Hepatocyte (in vitro differentiated cells): ENCODE measurements at regions not wholly inside any gene's neighbourhood (a gene's known extent, or its start where the extent isn't known, plus 50 kb on each side); places are given as distances from the start of the nearest gene placed in this dataset.

Experiments used
- DNase-seq: peaks from one replicate; pipeline ENCODE4 v3.0.0-alpha.2; 2016; ENCODE audit warnings: low spot score
- H2AFZ ChIP-seq: fragments of 200-600 bp; sonication (generic); 2 replicates; pipeline ENCODE4 v1.6.0; 2016; ENCODE audit warnings: antibody characterized with exemption, mild to moderate bottlenecking
- H3K27ac ChIP-seq: fragments of 200-600 bp; sonication (generic); 2 replicates; pipeline ENCODE4 v1.5.1; 2016; ENCODE audit warnings: mild to moderate bottlenecking
- H3K27me3 ChIP-seq: fragments of 200-600 bp; sonication (generic); 2 replicates; pipeline ENCODE4 v1.6.1; 2016
- H3K36me3 ChIP-seq: fragments of 200-600 bp; sonication (generic); replicated peaks from 2 replicates; pipeline ENCODE4 v1.5.1; 2016; ENCODE audit warnings: low read depth; ENCODE audit not compliant: insufficient read depth
- H3K4me1 ChIP-seq: fragments of 200-600 bp; sonication (generic); 2 replicates; pipeline ENCODE4 v1.5.1; 2016; ENCODE audit warnings: mild to moderate bottlenecking, moderate library complexity; ENCODE audit not compliant: insufficient read depth
- H3K4me2 ChIP-seq: fragments of 200-600 bp; sonication (generic); 2 replicates; pipeline ENCODE4 v1.6.0; 2016
- H3K4me3 ChIP-seq: fragments of 200-600 bp; sonication (generic); 2 replicates; pipeline ENCODE4 v1.5.1; 2016; ENCODE audit warnings: mild to moderate bottlenecking
- H3K79me2 ChIP-seq: fragments of 200-600 bp; sonication (generic); 2 replicates; pipeline ENCODE4 v1.6.0; 2017; ENCODE audit warnings: mild to moderate bottlenecking
- H3K9me2 ChIP-seq: fragments of 200-600 bp; sonication (generic); replicated peaks from 2 replicates; pipeline ENCODE4 v1.6.0; 2017; ENCODE audit warnings: mild to moderate bottlenecking; ENCODE audit not compliant: insufficient read depth
- H3K9me3 ChIP-seq: fragments of 200-600 bp; sonication (generic); 2 replicates; pipeline ENCODE4 v1.5.1; 2016; ENCODE audit warnings: low read depth, mild to moderate bottlenecking
- H4K20me1 ChIP-seq: fragments of 200-600 bp; sonication (generic); 2 replicates; pipeline ENCODE4 v1.6.0; 2016; ENCODE audit warnings: mild to moderate bottlenecking; ENCODE audit not compliant: insufficient read depth, poor library complexity, severe bottlenecking
- EZH2 ChIP-seq: fragments of 200-600 bp; sonication (generic); IDR thresholded peaks from 2 replicates; pipeline ENCODE4 v1.6.1; 2016; ENCODE audit warnings: antibody characterized with exemption, mild to moderate bottlenecking, borderline replicate concordance
- EZH2phosphoT487 ChIP-seq: fragments of 200-600 bp; sonication (generic); IDR thresholded peaks from one replicate; pipeline ENCODE4 v1.6.1; 2018; ENCODE audit warnings: antibody characterized with exemption, mild to moderate bottlenecking, low read depth, moderate library complexity; ENCODE audit not compliant: unreplicated experiment, severe bottlenecking
- WGBS: methylation state at CpG from one replicate; pipeline ENCODE4 v1.1.6; 2016; ENCODE audit warnings: low lambda C conversion rate; ENCODE audit errors: missing lambda C conversion rate; 5-methylcytosine and 5-hydroxymethylcytosine counted together
- TF ChIP-seq, protein P1 (sequence below): fragments of 200-600 bp; sonication (generic); IDR thresholded peaks from 2 replicates; pipeline ENCODE4 v1.5.1; 2016; ENCODE audit warnings: antibody characterized with exemption, mild to moderate bottlenecking; ENCODE audit not compliant: poor library complexity

DNA sequence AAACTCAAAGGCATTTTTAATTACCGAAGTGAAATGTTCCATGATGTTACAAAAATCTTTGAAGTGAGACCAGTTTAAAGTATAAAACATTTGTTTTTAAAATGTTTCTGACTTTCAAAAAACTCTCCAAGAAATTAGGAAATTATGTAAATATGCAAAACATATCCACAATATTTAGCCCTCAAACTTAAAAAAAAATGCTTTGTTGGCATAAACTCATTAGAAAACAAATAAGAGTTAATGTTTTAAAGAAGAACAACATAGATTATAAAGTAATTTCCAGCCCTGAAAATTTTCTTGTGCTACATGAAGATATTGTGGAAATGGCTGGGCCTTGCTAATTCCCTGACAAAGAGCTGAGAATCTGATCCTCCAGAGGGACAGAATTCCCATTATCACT, 199.7 kb upstream of the STARD13 start:
- H2AFZ ChIP-seq, result no peak overlapping the region

DNA sequence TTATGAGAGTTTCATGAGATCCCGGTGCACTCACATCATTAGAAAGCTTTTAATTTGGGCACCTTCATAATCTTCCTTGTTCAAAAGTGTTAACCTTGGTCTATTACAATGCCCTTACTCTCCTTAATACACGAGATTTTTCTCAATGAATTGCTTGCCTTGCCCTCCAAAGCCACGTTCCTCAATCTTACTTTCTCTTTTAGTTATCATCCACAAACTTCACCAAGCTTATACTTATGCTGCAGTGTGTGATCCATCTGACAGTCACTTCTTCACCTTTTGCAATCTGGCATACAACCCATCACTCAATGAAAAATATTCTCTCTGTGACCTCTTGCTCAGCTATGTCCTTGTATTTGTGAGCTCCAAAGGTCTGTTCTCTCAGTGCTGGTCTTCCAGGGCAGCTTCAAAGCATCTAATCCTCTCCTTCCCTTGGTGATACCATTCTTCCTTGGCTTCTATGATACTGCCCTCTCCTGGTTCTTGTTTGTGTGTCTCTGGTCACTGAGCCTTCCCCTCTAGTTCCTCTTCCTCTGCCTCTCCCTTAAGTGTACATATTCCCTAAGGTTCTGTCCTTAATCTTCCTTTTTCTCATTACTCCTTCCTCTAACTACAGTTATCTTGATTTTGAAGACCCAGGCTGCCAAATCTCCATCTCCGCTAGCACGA, 202.2 kb upstream of the STARD13 start:
- Histone ChIP-seq H3K27me3 (no peaks in the 10 kb centered on the region), H4K20me1 (no peaks in the 10 kb centered on the region), H3K79me2 (no peaks in the 10 kb centered on the region), H3K36me3 (no peaks in the 10 kb centered on the region), H3K27ac (no peak overlapping the region), H3K9me3 (no peaks in the 10 kb centered on the region), H3K9me2 (no peaks in the 10 kb centered on the region), H2AFZ (no peak overlapping the region), H3K4me2 (no peak overlapping the region), H3K4me1 (no peaks in the 10 kb centered on the region), H3K4me3 (no peak overlapping the region)
- DNase-seq, result peak; percentile 10
- no peak for TF ChIP-seq EZH2phosphoT487
- TF ChIP-seq, protein P1, sequence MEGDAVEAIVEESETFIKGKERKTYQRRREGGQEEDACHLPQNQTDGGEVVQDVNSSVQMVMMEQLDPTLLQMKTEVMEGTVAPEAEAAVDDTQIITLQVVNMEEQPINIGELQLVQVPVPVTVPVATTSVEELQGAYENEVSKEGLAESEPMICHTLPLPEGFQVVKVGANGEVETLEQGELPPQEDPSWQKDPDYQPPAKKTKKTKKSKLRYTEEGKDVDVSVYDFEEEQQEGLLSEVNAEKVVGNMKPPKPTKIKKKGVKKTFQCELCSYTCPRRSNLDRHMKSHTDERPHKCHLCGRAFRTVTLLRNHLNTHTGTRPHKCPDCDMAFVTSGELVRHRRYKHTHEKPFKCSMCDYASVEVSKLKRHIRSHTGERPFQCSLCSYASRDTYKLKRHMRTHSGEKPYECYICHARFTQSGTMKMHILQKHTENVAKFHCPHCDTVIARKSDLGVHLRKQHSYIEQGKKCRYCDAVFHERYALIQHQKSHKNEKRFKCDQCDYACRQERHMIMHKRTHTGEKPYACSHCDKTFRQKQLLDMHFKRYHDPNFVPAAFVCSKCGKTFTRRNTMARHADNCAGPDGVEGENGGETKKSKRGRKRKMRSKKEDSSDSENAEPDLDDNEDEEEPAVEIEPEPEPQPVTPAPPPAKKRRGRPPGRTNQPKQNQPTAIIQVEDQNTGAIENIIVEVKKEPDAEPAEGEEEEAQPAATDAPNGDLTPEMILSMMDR, result peak; percentile 17
- 85% methylated on average over 5 of the region's 5 CpGs for WGBS

More for the DNA sequence above, 199.7 kb upstream of the STARD13 start:
- no peaks in the 10 kb centered on the region for H3K9me3 ChIP-seq
- H3K27ac ChIP-seq, result no peak overlapping the region
- DNase-seq, result no peak
- TF ChIP-seq, protein P1, result no peak
- TF ChIP-seq EZH2phosphoT487, result no peak
- TF ChIP-seq EZH2, result no peak
- H3K4me2 ChIP-seq, result no peak overlapping the region
- H4K20me1 ChIP-seq, result no peaks in the 10 kb centered on the region
- H3K4me1 ChIP-seq, result no peaks in the 10 kb centered on the region
- H3K79me2 ChIP-seq, result no peaks in the 10 kb centered on the region
- no peak overlapping the region for H3K4me3 ChIP-seq
- H3K27me3 ChIP-seq, result no peaks in the 10 kb centered on the region
- 98% methylated on average over 1 of the region's 1 CpG for WGBS
- no peaks in the 10 kb centered on the region for H3K9me2 ChIP-seq
- H3K36me3 ChIP-seq, result no peaks in the 10 kb centered on the region

DNA sequence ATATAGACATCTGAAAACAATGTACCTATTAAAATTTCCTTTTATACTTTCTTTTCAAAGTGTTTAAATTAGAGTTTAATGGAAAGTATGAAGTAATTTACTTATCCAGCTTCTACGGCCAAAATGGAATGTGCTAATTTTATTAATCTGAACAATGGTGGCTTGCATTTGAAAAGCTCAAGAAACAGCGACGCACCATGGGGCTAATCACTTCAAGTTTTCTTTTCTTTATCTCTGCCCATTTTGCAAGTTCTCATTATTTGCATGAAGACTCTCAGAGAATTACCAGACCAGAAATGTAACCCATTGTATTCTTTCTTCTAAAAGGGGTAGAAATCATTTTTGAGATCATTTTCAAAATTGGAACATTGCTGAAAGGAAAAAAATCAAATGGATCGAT, 204.0 kb upstream of the STARD13 start:
- Histone ChIP-seq H3K79me2 (no peaks in the 10 kb centered on the region), H3K9me3 (no peaks in the 10 kb centered on the region), H2AFZ (no peak overlapping the region), H3K36me3 (no peaks in the 10 kb centered on the region), H4K20me1 (no peaks in the 10 kb centered on the region), H3K4me2 (no peak overlapping the region), H3K4me3 (no peak overlapping the region), H3K27ac (no peak overlapping the region), H3K4me1 (no peaks in the 10 kb centered on the region), H3K9me2 (no peaks in the 10 kb centered on the region), H3K27me3 (no peaks in the 10 kb centered on the region)
- no peak for DNase-seq
- TF ChIP-seq, protein P1, result no peak
- TF ChIP-seq EZH2phosphoT487, result no peak
- no peak for TF ChIP-seq EZH2
- WGBS, result 66% methylated on average over 4 of the region's 4 CpGs
